Endothelial cell of umbilical vein (primary cell): ENCODE measurements at regions not wholly inside any gene's neighbourhood (a gene's known extent, or its start where the extent isn't known, plus 50 kb on each side); places are given as distances from the start of the nearest gene placed in this dataset.

ENCODE experiments used
- BruUV-seq: library from RNA; stranded (reverse); fragments of 400-500 nt; replicated peaks from 2 replicates; lab custom pipeline; 2021; lab: Mats Ljungman, UMichigan
- CTCF ChIA-PET: fragments of 300-600, 350-600 bp; sonication (Branson Sonifier 250); formaldehyde crosslinking; loops from one replicate; lab custom pipeline; 2021; ENCODE audit warnings: antibody characterized with exemption, inconsistent platforms; lab: Charles Lee
- POLR2A ChIA-PET: fragments of 300-600, 350-600 bp; sonication (Branson Sonifier 250); formaldehyde crosslinking; loops from one replicate; lab custom pipeline; 2021; ENCODE audit warnings: antibody characterized with exemption, inconsistent platforms; lab: Charles Lee
- DNase-seq: peaks from one replicate; pipeline ENCODE4 v3.0.0-alpha.2; 2011; ENCODE audit warnings: low read depth, low spot score
- FAIRE-seq: peaks from 2 replicates; lab custom pipeline; 2011; peaks lifted over from hg19 to GRCh38; lab: Jason Lieb, UNC
- H2AFZ ChIP-seq: 2 replicates; pipeline ENCODE4 v1.6.0; 2012; ENCODE audit warnings: low read depth, low read length, control low read depth, inconsistent platforms
- H3K27ac ChIP-seq: 2 replicates; pipeline ENCODE4 v1.5.1; 2011; ENCODE audit warnings: low read depth, mild to moderate bottlenecking, control low read depth, low read length, moderate library complexity; ENCODE audit not compliant: insufficient read depth
- H3K27me3 ChIP-seq, 2 experiments: 2 replicates each; pipeline versions ENCODE4 v1.6.0 to v1.6.1; 2011; ENCODE audit warnings: low read length in 2 of 2, mixed read lengths in 1 of 2; ENCODE audit not compliant: control insufficient read depth in 2 of 2, insufficient read depth in 2 of 2
- H3K36me3 ChIP-seq, 2 experiments: 2 replicates in 1 of 2; 3 replicates in 1 of 2; pipeline ENCODE4 v1.5.1; 2011; ENCODE audit warnings: low read length in 2 of 2, mild to moderate bottlenecking in 1 of 2, moderate library complexity in 1 of 2; ENCODE audit not compliant: control insufficient read depth in 2 of 2, insufficient read depth in 2 of 2; ENCODE audit errors: extremely low read depth in 1 of 2
- H3K4me1 ChIP-seq: 3 replicates; pipeline ENCODE4 v1.5.1; 2011; ENCODE audit warnings: mild to moderate bottlenecking, low read length; ENCODE audit not compliant: control insufficient read depth, insufficient read depth; ENCODE audit errors: extremely low read depth
- H3K4me2 ChIP-seq: 2 replicates; pipeline ENCODE4 v1.6.1; 2011; ENCODE audit warnings: low read length, control low read depth, mixed read lengths; ENCODE audit not compliant: insufficient read depth
- H3K4me3 ChIP-seq, 3 experiments: fragments of 200-600 bp in 1 of 3; sonication (generic), shearing (Covaris generic) in 1 of 3; replicated peaks in 1 of 3; 2 replicates each; pipeline ENCODE4 v1.5.1; 2011 to 2016; ENCODE audit warnings: control low read depth in 3 of 3, low read length in 3 of 3, mild to moderate bottlenecking in 2 of 3, inconsistent platforms in 1 of 3, low read depth in 1 of 3, moderate library complexity in 1 of 3; ENCODE audit not compliant: insufficient read depth in 1 of 3
- H3K79me2 ChIP-seq: 2 replicates; pipeline ENCODE4 v1.6.0; 2012; ENCODE audit warnings: low read length, inconsistent platforms; ENCODE audit not compliant: control insufficient read depth, insufficient read depth
- H3K9ac ChIP-seq: replicated peaks from 2 replicates; pipeline ENCODE3; 2011; ENCODE audit warnings: low read length, control low read depth; ENCODE audit not compliant: insufficient read depth; ENCODE audit errors: extremely low read depth
- H3K9me1 ChIP-seq: replicated peaks from 3 replicates; pipeline ENCODE4 v1.6.0; 2011; ENCODE audit warnings: mild to moderate bottlenecking, low read length; ENCODE audit not compliant: control insufficient read depth, insufficient read depth; ENCODE audit errors: extremely low read depth
- H3K9me3 ChIP-seq: replicated peaks from 2 replicates; pipeline ENCODE4 v1.5.1; 2012; ENCODE audit warnings: low read length, inconsistent platforms; ENCODE audit not compliant: control insufficient read depth, insufficient read depth
- H4K20me1 ChIP-seq: replicated peaks from 2 replicates; pipeline ENCODE3; 2011; ENCODE audit warnings: mild to moderate bottlenecking, low read length; ENCODE audit not compliant: control insufficient read depth, insufficient read depth; ENCODE audit errors: extremely low read depth
- CTCF ChIP-seq, 2 donors: IDR thresholded peaks; 1 replicate in 1 of 2; 2 replicates in 1 of 2; pipeline ENCODE4 v1.5.1; 2011; ENCODE audit warnings: low read length in 2 of 2, mild to moderate bottlenecking in 2 of 2, moderate library complexity in 2 of 2, control low read depth in 1 of 2, inconsistent platforms in 1 of 2, low read depth in 1 of 2; ENCODE audit not compliant: insufficient read depth in 1 of 2; ENCODE audit errors: extremely low read depth in 1 of 2
- FOS ChIP-seq: IDR thresholded peaks from 2 replicates; pipeline ENCODE4 v1.6.1; 2011; ENCODE audit warnings: mild to moderate bottlenecking, low read length, moderate library complexity, borderline replicate concordance; ENCODE audit not compliant: insufficient read depth
- GATA2 ChIP-seq: IDR thresholded peaks from 2 replicates; pipeline ENCODE4 v1.7.0; 2011; ENCODE audit warnings: low read depth, mild to moderate bottlenecking, moderate library complexity, mixed read lengths, low read length; ENCODE audit not compliant: insufficient read length, insufficient read depth
- JUN ChIP-seq: IDR thresholded peaks from 2 replicates; pipeline ENCODE4 v1.6.1; 2011; ENCODE audit warnings: borderline replicate concordance, low read depth; ENCODE audit not compliant: insufficient read length, insufficient read depth
- MYC ChIP-seq: IDR thresholded peaks from one replicate; pipeline ENCODE4 v1.6.1; 2011; ENCODE audit warnings: mild to moderate bottlenecking, low read depth, low read length
- POLR2A ChIP-seq: IDR thresholded peaks from 2 replicates; pipeline ENCODE4 v1.6.1; 2012; ENCODE audit warnings: low read depth, mild to moderate bottlenecking, control low read depth, low read length
- dilution Hi-C: fragments of 300-500 bp; cut with MboI; formaldehyde crosslinking; loops from one replicate; pipeline ENCODE4 v1.15.0; 2019; ENCODE audit warnings: low sequenced_read_pairs; ENCODE audit not compliant: extremely low pct_ligation_motif_present
- intact Hi-C: fragments of 100-400 bp; cut with micrococcal nuclease; formaldehyde crosslinking; loops from one replicate; pipeline ENCODE4 v1.10.0; 2022

- Histone ChIP-seq H3K9me1 (no peaks in the 10 kb centered on the region), H3K9ac (no peak overlapping the region), H3K9me3 (no peaks in the 10 kb centered on the region), H4K20me1 (no peaks in the 10 kb centered on the region), H3K36me3 (no peaks in the 10 kb centered on the region), H2AFZ (no peak overlapping the region), H3K4me3 (no peak overlapping the region), H3K27ac (no peak overlapping the region), H3K27me3 (no peaks in the 10 kb centered on the region), H3K4me1 (no peaks in the 10 kb centered on the region), H3K4me2 (no peak overlapping the region), H3K79me2 (no peaks in the 10 kb centered on the region)
- FAIRE-seq (no peak), DNase-seq (no peak)
- ChIA-PET POLR2A (no interaction called here), CTCF (no interaction called here)
- TF ChIP-seq JUN: no peak
- dilution Hi-C loops: no loop called here
- BruUV-seq: no TSS peak
- intact Hi-C loops: no loop called here
Observed at GRCh38 chr3:63076357-63076756, 201.1 kb upstream of the CADPS start.

DNA sequence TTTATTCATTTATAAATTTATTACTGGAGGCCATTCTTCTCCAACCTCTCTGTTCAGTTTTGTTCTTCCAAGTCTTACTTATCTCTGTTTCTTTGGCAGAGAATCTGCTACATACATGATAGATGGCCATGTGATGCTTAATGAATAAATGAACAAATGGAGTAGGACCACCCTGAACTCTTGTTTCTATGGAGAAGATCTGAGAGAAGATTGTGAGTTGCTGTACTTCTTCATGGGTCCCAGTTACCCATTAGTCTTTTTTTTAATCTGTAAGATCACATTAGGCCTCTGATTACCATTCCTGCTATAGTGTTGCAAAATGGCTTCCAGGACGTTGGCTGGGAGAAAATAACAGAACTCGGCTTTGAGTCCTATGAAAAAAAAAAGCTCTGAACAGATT is 191.9 kb upstream of the SYNPR start:
- dilution Hi-C loops (no loop called here), intact Hi-C loops (no loop called here)
- peaks cover 2% of the 10 kb centered on the region for H3K9me3 ChIP-seq

More for the DNA sequence above, 191.9 kb upstream of the SYNPR start:
- H3K79me2 ChIP-seq: no peaks in the 10 kb centered on the region
- TF ChIP-seq POLR2A (no peak), GATA2 (no peak), JUN (no peak), MYC (no peak), FOS (no peak), CTCF (IDR thresholded peaks at IDR 0.05; ENCODE audit: extremely low read depth in 1 of 2, insufficient read depth in 1 of 2, low read depth in 1 of 2, low read length in 2 of 2) (no peak)
- H3K4me1 ChIP-seq: no peaks in the 10 kb centered on the region
- H2AFZ ChIP-seq: no peak overlapping the region
- H3K9ac ChIP-seq: no peak overlapping the region
- ChIA-PET CTCF (no interaction called here), POLR2A (no interaction called here)
- no peak overlapping the region for H3K27ac ChIP-seq
- FAIRE-seq (no peak), DNase-seq (no peak)
- no peaks in the 10 kb centered on the region for H4K20me1 ChIP-seq
- H3K36me3 ChIP-seq: no peaks in the 10 kb centered on the region
- H3K27me3 ChIP-seq: no peaks in the 10 kb centered on the region
- H3K4me2 ChIP-seq: no peak overlapping the region
- no TSS peak for BruUV-seq
- no peak overlapping the region for H3K4me3 ChIP-seq
- no peaks in the 10 kb centered on the region for H3K9me1 ChIP-seq
